Gastrocnemius medialis (tissue), 4 donors: ENCODE measurements at regions not wholly inside any gene's neighbourhood (a gene's known extent, or its start where the extent isn't known, plus 50 kb on each side); places are given as distances from the start of the nearest gene placed in this dataset.

Experiments
- POLR2A ChIP-seq, 2 donors: fragments of 450-650 bp; IDR thresholded peaks; one replicate each; pipeline ENCODE4 v1.6.1; 2017; ENCODE audit warnings: antibody characterized with exemption in 2 of 2, mild to moderate bottlenecking in 2 of 2, moderate library complexity in 2 of 2
- TF ChIP-seq, protein P1 (sequence below), 5 experiments: fragments of 450-650 bp in 3 of 5; fragments of 200-600 bp in 2 of 5; sonication (generic) in 2 of 5; IDR thresholded peaks in 4 of 5; conservative IDR thresholded peaks in 1 of 5; 1 replicate in 4 of 5; 2 replicates in 1 of 5; pipeline ENCODE4 v1.5.1; 2016 to 2019; ENCODE audit warnings: antibody characterized with exemption in 5 of 5, mild to moderate bottlenecking in 3 of 5, moderate library complexity in 3 of 5

DNA sequence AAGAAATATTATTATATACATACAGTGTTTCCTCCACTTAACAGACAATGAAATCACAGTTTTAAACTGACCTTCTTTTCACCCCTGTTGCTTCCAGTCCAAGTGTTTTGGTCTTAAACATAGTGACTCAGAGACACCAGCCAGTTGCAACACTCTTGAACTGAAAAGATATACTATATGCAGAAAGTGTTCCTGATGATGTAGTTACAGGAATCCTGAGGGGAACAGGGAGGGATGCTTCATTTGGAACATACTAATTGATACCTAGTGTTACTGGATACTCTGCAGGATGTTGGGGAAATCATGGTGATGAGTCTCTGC lies 420.8 kb downstream of the CCDC91 start:
- TF ChIP-seq POLR2A (IDR thresholded peaks at IDR 0.05), result no peak
- TF ChIP-seq, protein P1, sequence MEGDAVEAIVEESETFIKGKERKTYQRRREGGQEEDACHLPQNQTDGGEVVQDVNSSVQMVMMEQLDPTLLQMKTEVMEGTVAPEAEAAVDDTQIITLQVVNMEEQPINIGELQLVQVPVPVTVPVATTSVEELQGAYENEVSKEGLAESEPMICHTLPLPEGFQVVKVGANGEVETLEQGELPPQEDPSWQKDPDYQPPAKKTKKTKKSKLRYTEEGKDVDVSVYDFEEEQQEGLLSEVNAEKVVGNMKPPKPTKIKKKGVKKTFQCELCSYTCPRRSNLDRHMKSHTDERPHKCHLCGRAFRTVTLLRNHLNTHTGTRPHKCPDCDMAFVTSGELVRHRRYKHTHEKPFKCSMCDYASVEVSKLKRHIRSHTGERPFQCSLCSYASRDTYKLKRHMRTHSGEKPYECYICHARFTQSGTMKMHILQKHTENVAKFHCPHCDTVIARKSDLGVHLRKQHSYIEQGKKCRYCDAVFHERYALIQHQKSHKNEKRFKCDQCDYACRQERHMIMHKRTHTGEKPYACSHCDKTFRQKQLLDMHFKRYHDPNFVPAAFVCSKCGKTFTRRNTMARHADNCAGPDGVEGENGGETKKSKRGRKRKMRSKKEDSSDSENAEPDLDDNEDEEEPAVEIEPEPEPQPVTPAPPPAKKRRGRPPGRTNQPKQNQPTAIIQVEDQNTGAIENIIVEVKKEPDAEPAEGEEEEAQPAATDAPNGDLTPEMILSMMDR (IDR thresholded peaks at IDR 0.05 in 4 of 5, conservative IDR thresholded peaks at IDR 0.05 in 1 of 5), result no peak
